ENCODE measurements at regions not wholly inside any gene's neighbourhood (a gene's known extent, or its start where the extent isn't known, plus 50 kb on each side); places are given as distances from the start of the nearest gene placed in this dataset.

- no peak for DNase-seq (ENCODE audit: low read depth)
Measured at GRCh38 chr3:71921036-71921435, 136.1 kb upstream of the PROK2 start.

- DNase-seq (ENCODE audit: low read depth), result no peak
Measured at GRCh38 chr3:71919572-71919971, 134.6 kb upstream of the PROK2 start.

- DNase-seq (ENCODE audit: low read depth), result no peak
Measured at GRCh38 chr3:71917545-71917944, 132.6 kb upstream of the PROK2 start.

GRCh38 chr3:71916747-71917369, 131.9 kb upstream of the PROK2 start:
- no peak for DNase-seq (ENCODE audit: low read depth)

- DNase-seq (ENCODE audit: low read depth), result no peak
Measured at GRCh38 chr3:71912839-71913495, 128.0 kb upstream of the PROK2 start.

- DNase-seq (ENCODE audit: low read depth), result no peak
Measured at GRCh38 chr3:71910108-71910507, 125.2 kb upstream of the PROK2 start.

- no peak for DNase-seq (ENCODE audit: low read depth)
Measured at GRCh38 chr3:71907996-71908395, 123.0 kb upstream of the PROK2 start.

GRCh38 chr3:71906976-71907375, 122.0 kb upstream of the PROK2 start:
- DNase-seq (ENCODE audit: low read depth), result no peak

GRCh38 chr3:71905426-71905825, 120.5 kb upstream of the PROK2 start:
- DNase-seq (ENCODE audit: low read depth), result no peak

- DNase-seq (ENCODE audit: low read depth), result no peak
Measured at GRCh38 chr3:71903936-71904335, 119.0 kb upstream of the PROK2 start.

- DNase-seq (ENCODE audit: low read depth), result no peak
Measured at GRCh38 chr3:71903112-71903495, 118.2 kb upstream of the PROK2 start.

- DNase-seq (ENCODE audit: low read depth), result no peak
Measured at GRCh38 chr3:71902258-71903111, 117.5 kb upstream of the PROK2 start.

GRCh38 chr3:71901645-71902044, 116.7 kb upstream of the PROK2 start:
- no peak for DNase-seq (ENCODE audit: low read depth)

- DNase-seq (ENCODE audit: low read depth), result no peak
Measured at GRCh38 chr3:71900057-71900456, 115.1 kb upstream of the PROK2 start.

GRCh38 chr3:71896751-71897150, 111.8 kb upstream of the PROK2 start:
- DNase-seq (ENCODE audit: low read depth), result no peak

- no peak for DNase-seq (ENCODE audit: low read depth)
Measured at GRCh38 chr3:71893702-71894479, 108.9 kb upstream of the PROK2 start.

- no peak for DNase-seq (ENCODE audit: low read depth)
Measured at GRCh38 chr3:71893122-71893521, 108.2 kb upstream of the PROK2 start.

- DNase-seq (ENCODE audit: low read depth), result no peak
Measured at GRCh38 chr3:71891483-71891882, 106.5 kb upstream of the PROK2 start.

GRCh38 chr3:71890356-71890931, 105.5 kb upstream of the PROK2 start:
- no peak for DNase-seq (ENCODE audit: low read depth)

GRCh38 chr3:71887256-71887655, 102.3 kb upstream of the PROK2 start:
- DNase-seq (ENCODE audit: low read depth), result no peak

GRCh38 chr3:71885006-71885405, 100.1 kb upstream of the PROK2 start:
- no peak for DNase-seq (ENCODE audit: low read depth)

GRCh38 chr3:71881732-71882131, 96.8 kb upstream of the PROK2 start:
- no peak for DNase-seq (ENCODE audit: low read depth)

Data from activated T-helper 1 cell treated with Interleukin-2 at 50 U/mL for 16 hours (primary cell).